Esophagus muscularis mucosa (tissue), 4 donors: ENCODE measurements at regions not wholly inside any gene's neighbourhood (a gene's known extent, or its start where the extent isn't known, plus 50 kb on each side); places are given as distances from the start of the nearest gene placed in this dataset.
"Not testable (repeated sequence)": the region's sequence is repeated elsewhere in the genome, so short reads cannot be mapped to it uniquely, and the experiment has no call there.

Experiments
- DNase-seq: peaks from one replicate; pipeline ENCODE4 v3.0.0-alpha.2; 2017; ENCODE audit errors: extremely low spot score
- H3K27ac ChIP-seq, 4 donors: fragments of 200-600 bp; sonication (generic); replicated peaks in 1 of 4; 1 replicate in 3 of 4; 2 replicates in 1 of 4; pipeline ENCODE4 v1.5.1; 2016 to 2019; ENCODE audit warnings: mild to moderate bottlenecking in 1 of 4
- H3K27me3 ChIP-seq, 4 donors: fragments of 200-600 bp; sonication (generic); one replicate each; pipeline versions ENCODE4 v1.5.1 to v1.6.0; 2016 to 2019
- H3K36me3 ChIP-seq, 4 donors: fragments of 200-600 bp; sonication (generic); one replicate each; pipeline ENCODE4 v1.5.1; 2016 to 2019
- H3K4me1 ChIP-seq, 4 donors: fragments of 200-600 bp; sonication (generic); one replicate each; pipeline ENCODE4 v1.5.1; 2016 to 2019
- H3K4me3 ChIP-seq, 4 donors: fragments of 200-600 bp; sonication (generic); 1 replicate in 2 of 4; 2 replicates in 2 of 4; pipeline ENCODE4 v1.5.1; 2016 to 2019; ENCODE audit warnings: mild to moderate bottlenecking in 4 of 4, moderate library complexity in 1 of 4
- H3K9me3 ChIP-seq, 4 donors: fragments of 200-600 bp; sonication (generic); 1 replicate in 3 of 4; 2 replicates in 1 of 4; pipeline ENCODE4 v1.5.1; 2016 to 2019
- EP300 ChIP-seq: sonication (generic); formaldehyde crosslinking; IDR thresholded peaks from one replicate; pipeline ENCODE4 v1.6.1; 2017; ENCODE audit warnings: antibody characterized with exemption
- POLR2A ChIP-seq: fragments of 450-650 bp; IDR thresholded peaks from one replicate; pipeline ENCODE4 v1.6.1; 2017; ENCODE audit warnings: antibody characterized with exemption, moderate library complexity, mild to moderate bottlenecking, low read depth
- POLR2AphosphoS5 ChIP-seq, 2 donors: sonication (generic); formaldehyde crosslinking; IDR thresholded peaks; one replicate each; pipeline ENCODE4 v1.6.1; 2017; ENCODE audit warnings: antibody characterized with exemption in 2 of 2
- WGBS: methylation state at CpG from one replicate; pipeline ENCODE4 v1.1.5; 2018; 5-methylcytosine and 5-hydroxymethylcytosine counted together
- intact Hi-C: fragments of 100-400 bp; cut with DNase I; formaldehyde crosslinking; loops from one replicate; pipeline ENCODE4 v1.15.1; 2023
- TF ChIP-seq, protein P1 (sequence below), 3 experiments: fragments of 200-600 bp in 2 of 3; fragments of 450-650 bp in 1 of 3; sonication (generic) in 2 of 3; IDR thresholded peaks; one replicate each; pipeline ENCODE4 v1.5.1; 2017 to 2019; ENCODE audit warnings: antibody characterized with exemption in 3 of 3, mild to moderate bottlenecking in 2 of 3, moderate library complexity in 1 of 3

DNA sequence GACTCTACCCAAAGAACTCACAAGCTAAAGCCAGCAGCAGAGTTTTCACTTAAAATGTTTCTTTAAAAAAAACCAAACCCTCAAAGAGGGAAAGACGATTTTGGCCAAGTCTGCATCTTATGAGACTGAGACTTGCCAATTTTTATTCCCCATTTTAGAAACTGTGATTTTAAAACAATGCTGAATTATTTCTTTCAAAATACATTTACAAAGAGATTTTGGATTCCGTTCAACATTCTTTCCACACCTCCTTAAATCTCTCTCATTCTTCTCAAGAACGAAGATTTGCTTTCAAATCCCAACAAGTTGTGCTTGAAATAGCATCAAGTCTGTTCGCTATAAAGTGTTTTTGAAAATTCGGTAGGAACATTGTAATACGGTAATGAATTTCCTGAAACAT is 133.9 kb upstream of the VANGL1 start:
- H3K9me3 ChIP-seq, result no peaks in the 10 kb centered on the region
- H3K27me3 ChIP-seq, result no peaks in the 10 kb centered on the region
- H3K27ac ChIP-seq, result no peak overlapping the region
- WGBS, result 20% methylated on average over 6 of the region's 6 CpGs
- peaks cover 3 to 32% (median 22%) of the 10 kb centered on the region in 4 donors for H3K4me1 ChIP-seq
- intact Hi-C loops, result no loop called here
- H3K36me3 ChIP-seq, result no peaks in the 10 kb centered on the region
- TF ChIP-seq POLR2AphosphoS5 (IDR thresholded peaks at IDR 0.05) (no peak), EP300 (no peak), POLR2A (no peak)
- TF ChIP-seq, protein P1, sequence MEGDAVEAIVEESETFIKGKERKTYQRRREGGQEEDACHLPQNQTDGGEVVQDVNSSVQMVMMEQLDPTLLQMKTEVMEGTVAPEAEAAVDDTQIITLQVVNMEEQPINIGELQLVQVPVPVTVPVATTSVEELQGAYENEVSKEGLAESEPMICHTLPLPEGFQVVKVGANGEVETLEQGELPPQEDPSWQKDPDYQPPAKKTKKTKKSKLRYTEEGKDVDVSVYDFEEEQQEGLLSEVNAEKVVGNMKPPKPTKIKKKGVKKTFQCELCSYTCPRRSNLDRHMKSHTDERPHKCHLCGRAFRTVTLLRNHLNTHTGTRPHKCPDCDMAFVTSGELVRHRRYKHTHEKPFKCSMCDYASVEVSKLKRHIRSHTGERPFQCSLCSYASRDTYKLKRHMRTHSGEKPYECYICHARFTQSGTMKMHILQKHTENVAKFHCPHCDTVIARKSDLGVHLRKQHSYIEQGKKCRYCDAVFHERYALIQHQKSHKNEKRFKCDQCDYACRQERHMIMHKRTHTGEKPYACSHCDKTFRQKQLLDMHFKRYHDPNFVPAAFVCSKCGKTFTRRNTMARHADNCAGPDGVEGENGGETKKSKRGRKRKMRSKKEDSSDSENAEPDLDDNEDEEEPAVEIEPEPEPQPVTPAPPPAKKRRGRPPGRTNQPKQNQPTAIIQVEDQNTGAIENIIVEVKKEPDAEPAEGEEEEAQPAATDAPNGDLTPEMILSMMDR (IDR thresholded peaks at IDR 0.05), result no peak
- H3K4me3 ChIP-seq, result no peak overlapping the region
- DNase-seq, result no peak

DNA sequence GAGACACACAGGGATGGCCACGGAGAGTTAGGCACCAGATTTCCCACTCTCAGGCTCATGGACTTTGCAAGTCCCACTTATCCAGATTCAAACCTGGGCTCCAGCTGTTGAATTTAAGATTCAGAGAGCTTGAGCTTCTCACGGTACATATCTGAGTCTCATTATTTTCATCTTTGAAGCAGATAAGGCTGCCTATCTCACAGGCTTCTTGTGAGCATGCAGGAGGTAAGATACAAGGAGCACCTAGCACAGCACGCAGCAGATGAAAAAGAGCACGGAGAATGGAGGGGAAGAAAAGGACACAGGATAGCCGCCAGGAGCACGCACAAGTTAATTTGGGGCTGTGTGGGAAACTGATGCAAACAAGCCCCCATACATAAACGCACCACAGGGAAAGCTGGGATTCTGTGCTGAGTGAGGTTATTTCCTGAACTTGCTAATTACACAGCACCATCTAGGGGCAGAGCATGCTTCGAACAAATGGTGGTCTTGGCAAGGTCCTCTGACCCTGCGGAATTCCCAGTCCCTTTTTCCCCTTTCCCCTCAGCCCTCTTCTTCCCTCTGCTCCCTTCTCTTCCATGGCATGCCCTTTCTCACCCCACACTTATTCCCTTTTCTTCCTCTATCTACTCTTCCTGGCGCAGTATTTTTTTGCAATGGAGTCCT is 134.7 kb upstream of the VANGL1 start:
- H3K36me3 ChIP-seq, result no peaks in the 10 kb centered on the region
- DNase-seq, result no peak
- H3K27ac ChIP-seq, result no peak overlapping the region
- WGBS, result 68% methylated on average over 10 of the region's 10 CpGs
- no peaks in the 10 kb centered on the region for H3K9me3 ChIP-seq
- TF ChIP-seq, protein P1 (IDR thresholded peaks at IDR 0.05), result peak in 2 of 3 experiments; percentile 24 to 27
- no peak for TF ChIP-seq EP300
- intact Hi-C loops, result no loop called here
- no peak overlapping the region for H3K4me3 ChIP-seq
- no peaks in the 10 kb centered on the region for H3K27me3 ChIP-seq
- peaks cover 3 to 32% (median 22%) of the 10 kb centered on the region in 4 donors for H3K4me1 ChIP-seq

DNA sequence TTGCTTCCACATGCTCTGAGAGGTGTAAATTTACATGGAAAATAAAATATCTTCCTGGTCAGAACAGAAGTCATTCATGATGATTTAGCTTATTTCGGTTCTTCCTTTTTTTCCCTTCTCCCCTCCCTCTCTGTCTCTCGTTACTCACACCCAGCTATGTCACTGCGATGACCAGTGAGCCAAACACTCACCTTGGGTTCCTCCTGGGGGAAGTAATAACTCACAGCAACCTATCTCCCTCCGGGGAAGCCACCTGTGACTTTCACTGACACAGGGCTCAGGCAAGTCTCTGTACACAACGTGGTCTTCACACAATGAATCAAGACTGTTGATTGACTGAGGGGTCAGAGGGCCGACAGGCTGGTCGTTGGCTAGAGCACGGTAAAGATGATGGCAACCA is 135.3 kb upstream of the VANGL1 start:
- no peak overlapping the region for H3K27ac ChIP-seq
- TF ChIP-seq EP300, result no peak
- 59% methylated on average over 5 of the region's 8 CpGs for WGBS
- H3K27me3 ChIP-seq, result no peaks in the 10 kb centered on the region
- no peak for DNase-seq
- no peaks in the 10 kb centered on the region for H3K9me3 ChIP-seq
- H3K36me3 ChIP-seq, result no peaks in the 10 kb centered on the region
- H3K4me3 ChIP-seq, result no peak overlapping the region
- peaks cover 3 to 32% (median 22%) of the 10 kb centered on the region in 4 donors for H3K4me1 ChIP-seq
- intact Hi-C loops, result no loop called here

DNA sequence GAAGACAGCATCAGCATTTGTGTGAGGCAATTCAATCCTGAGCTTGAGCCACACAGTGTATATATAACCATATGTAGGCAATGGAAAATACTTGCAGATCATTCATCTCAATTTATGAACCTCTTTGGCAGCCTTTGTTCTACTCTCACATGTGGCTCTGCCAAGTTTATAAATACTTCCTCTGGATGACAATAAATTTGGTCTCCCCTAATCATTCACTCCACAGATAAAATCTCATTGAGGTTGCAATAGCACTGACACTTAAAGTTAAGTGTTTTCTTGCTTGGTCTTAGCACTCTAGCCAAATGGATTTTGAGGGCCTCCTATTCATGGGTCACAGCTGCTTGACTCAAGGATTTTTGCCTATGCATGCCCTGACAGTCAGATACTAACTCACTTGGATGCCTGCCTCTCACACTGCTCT is 136.6 kb upstream of the VANGL1 start:
- H3K4me3 ChIP-seq, result no peak overlapping the region
- no peak overlapping the region for H3K27ac ChIP-seq
- no peaks in the 10 kb centered on the region for H3K9me3 ChIP-seq
- H3K36me3 ChIP-seq, result no peaks in the 10 kb centered on the region
- no peak for DNase-seq
- intact Hi-C loops, result no loop called here
- peaks cover 3 to 32% (median 22%) of the 10 kb centered on the region in 4 donors for H3K4me1 ChIP-seq
- TF ChIP-seq, protein P1 (IDR thresholded peaks at IDR 0.05), result no peak
- TF ChIP-seq POLR2AphosphoS5 (IDR thresholded peaks at IDR 0.05) (no peak), POLR2A (no peak), EP300 (no peak)
- H3K27me3 ChIP-seq, result no peaks in the 10 kb centered on the region

DNA sequence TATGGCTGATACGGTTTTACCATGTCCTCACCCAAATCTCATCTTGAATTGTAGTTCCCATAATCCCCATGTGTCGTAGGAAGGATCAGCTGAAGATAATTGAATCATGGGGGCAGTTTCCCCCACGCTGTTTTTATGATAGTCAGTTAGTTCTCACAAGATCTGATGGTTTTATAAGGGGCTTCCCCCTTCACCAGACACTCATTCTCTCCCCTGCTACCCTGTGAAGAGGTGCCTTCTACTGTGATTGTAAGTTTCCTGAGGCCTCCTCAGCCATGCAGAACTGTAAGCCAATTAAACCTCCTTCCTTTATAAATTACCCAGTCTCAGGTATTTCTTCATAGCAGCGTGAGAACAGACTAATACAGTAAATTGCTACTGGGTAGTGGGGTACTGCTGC is 139.6 kb upstream of the VANGL1 start:
- H3K4me3 ChIP-seq, H3K9me3 ChIP-seq, DNase-seq, H3K36me3 ChIP-seq, H3K27me3 ChIP-seq, H3K27ac ChIP-seq, intact Hi-C loops: not testable (repeated sequence)
- WGBS, result 90% methylated on average over 4 of the region's 4 CpGs
- H3K4me1 ChIP-seq, result peaks cover 3 to 14% (median 13%) of the 10 kb centered on the region in 4 donors

DNA sequence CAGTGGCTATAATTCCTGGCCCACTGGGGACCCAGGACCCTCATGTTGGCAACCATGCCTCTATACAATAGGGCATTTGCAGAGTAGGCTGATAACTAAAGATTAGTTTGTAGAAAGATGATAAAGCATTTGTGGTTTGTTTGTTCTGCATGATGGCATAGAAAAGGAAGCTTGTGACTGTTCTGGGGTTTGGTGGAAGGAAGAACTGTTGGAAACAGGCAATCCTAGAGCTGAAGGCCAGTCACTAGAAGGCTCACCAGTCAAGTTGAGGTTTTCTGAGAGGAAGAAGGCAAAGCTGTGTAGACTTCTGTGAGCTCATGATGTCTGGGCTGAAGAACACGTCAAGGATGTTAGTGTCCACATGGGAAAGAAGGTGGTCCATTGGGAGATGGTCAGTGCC is 140.3 kb upstream of the VANGL1 start:
- peaks cover 0 to 14% (median 9%) of the 10 kb centered on the region in 4 donors for H3K4me1 ChIP-seq
- DNase-seq, result no peak
- no peaks in the 10 kb centered on the region for H3K36me3 ChIP-seq
- H3K9me3 ChIP-seq, result no peaks in the 10 kb centered on the region
- H3K4me3 ChIP-seq, result no peak overlapping the region
- H3K27me3 ChIP-seq, result no peaks in the 10 kb centered on the region
- no peak overlapping the region for H3K27ac ChIP-seq
- intact Hi-C loops, result no loop called here
- 93% methylated on average over 1 of the region's 1 CpG for WGBS
- TF ChIP-seq, protein P1 (IDR thresholded peaks at IDR 0.05), result no peak
- TF ChIP-seq POLR2AphosphoS5 (IDR thresholded peaks at IDR 0.05) (no peak), POLR2A (no peak), EP300 (no peak)
